GM19372 (cell line): ENCODE measurements at regions not wholly inside any gene's neighbourhood (a gene's known extent, or its start where the extent isn't known, plus 50 kb on each side); places are given as distances from the start of the nearest gene placed in this dataset.

Experiments
- ATAC-seq: cut with Tn5 transposase; IDR thresholded peaks from one replicate; pipeline ENCODE4 v1.9.1; 2021; ENCODE audit warnings: mild to moderate bottlenecking, low read depth, moderate library complexity; ENCODE audit not compliant: unreplicated experiment

DNA sequence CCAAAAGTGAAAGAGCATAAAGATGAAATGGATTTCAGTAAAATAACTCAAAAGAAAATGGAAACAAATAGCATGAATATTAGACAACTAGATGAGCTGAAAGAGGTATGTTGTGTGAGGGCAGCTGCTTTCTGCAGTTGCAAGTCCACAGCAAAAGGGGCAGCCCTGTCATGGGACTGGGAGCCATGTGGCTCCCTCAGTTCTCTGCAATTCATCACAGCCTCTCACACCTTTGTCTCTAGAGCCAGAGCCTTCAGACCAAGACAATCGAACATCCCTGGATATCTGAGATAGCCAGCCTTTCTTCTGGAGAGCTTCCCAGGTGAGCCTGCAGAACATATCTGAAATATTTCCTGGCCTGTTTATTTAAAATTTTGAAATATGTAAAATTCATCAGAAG lies 538.7 kb downstream of the REEP3 start:
- no peak for ATAC-seq

DNA sequence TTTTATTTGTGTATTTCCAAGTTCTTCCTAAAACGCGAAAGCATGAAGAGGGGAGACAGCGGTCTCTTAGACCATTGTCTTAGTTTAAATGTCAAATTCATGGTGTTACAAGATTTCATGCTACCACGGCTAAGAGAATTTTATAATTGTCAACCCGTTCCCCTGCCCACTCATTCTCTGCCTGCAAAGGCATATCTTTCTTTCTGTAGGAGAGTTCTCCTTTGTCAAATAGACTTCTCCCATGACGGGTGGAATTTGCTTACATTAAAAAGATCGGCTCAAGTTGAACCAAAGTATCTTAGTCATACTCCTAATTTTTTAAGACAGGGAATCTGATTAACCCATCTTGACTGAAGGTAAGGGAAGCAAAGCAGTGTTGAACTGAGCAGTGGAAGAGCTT lies 539.2 kb downstream of the REEP3 start:
- no peak for ATAC-seq

GRCh38 chr10:64062793-64063192 lies 541.6 kb downstream of the REEP3 start:
- ATAC-seq: no peak

GRCh38 chr10:64067009-64067606 lies 545.9 kb downstream of the REEP3 start:
- ATAC-seq: no peak

DNA sequence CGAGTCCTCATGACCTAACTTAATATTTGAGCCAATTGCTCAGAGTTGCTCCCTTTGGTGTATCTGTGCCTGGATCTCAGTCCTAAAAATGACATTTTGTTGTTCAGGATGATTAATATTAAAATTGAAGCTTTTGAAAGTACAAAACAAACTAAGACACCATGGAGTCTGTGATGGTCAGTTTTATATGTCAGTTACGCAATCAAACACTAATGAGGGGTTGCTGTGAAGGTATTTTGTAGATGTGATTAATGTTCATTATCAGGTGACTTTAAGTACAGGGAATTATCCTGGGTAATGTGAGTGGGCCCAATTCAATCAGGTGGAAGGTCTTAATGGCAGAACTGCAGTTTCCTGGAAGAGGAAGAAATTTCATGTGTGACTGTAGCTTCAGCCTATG lies 546.7 kb downstream of the REEP3 start:
- no peak for ATAC-seq

- no peak for ATAC-seq
Observed at GRCh38 chr10:64070241-64070640, 549.0 kb downstream of the REEP3 start.

- ATAC-seq: no peak
Observed at GRCh38 chr10:64071218-64071617, 550.0 kb downstream of the REEP3 start.

DNA sequence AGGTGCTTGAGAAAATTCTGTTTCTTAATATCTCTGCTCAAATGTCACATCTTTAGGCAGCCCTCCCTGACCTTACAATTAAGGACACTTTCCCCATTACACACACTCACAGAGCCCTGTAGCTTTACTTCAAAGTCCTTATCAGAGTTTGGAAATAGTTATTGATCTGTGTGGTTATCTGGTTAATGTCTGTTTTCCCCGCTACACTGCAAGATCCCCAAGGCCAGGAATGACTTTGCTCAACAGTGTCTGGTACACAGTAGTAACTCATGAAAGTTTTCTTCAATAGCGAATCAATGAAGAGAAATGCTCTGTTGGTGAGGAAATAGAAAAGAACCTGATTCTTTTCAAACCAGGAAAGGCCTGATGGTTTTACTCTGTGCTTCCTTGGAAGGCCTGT lies 554.4 kb downstream of the REEP3 start:
- no peak for ATAC-seq

DNA sequence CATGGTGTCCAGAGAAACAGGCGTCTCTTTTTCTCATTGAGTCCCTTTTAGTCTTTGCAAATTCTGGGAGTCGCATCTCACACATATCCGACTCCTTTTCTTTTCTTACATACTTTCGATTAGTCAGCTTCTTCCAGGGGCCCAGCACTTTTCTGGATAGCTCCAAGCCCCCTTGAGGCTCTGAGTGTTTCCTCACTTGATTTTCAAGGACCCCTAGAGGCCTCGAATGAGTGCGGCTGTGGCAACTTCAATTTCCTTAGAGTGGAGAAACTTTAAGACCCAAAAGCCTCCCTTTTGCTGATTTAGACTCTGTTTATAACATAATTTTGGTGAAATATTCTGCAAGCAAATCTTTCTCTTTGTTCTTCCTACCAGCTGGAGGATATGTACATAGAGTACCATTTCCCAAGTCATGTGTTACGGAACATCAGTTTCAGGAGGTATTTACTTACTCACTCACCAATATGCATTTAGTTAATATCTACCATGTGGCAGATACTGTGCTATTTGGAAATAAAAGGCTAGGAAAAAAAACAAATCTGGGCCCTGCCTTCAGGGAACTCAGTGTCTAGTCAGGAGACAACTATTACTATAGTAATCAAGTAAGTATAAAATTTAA lies 555.2 kb downstream of the REEP3 start:
- ATAC-seq: no peak

DNA sequence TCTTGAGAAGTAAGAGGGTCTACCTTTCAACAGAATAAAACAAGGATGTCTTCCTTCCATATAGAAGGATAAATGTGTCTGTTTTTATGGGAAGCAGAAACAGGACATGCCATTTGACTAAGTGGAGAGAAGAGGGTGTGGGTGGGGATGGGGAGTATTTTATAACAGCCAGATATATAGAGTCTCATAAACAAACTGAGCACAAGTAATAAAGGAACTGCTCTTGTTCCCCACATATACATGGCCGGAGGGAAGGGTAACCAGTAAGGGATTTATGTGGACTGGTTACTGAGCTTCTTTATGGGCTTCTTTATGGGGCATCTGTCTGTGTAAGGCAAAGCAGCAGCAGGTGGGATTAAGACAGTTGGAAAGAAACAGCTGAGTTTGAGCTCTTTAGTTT lies 558.1 kb downstream of the REEP3 start:
- ATAC-seq: no peak

- ATAC-seq: no peak
Observed at GRCh38 chr10:64080071-64080470, 558.9 kb downstream of the REEP3 start.

GRCh38 chr10:64081947-64082482 lies 560.8 kb downstream of the REEP3 start:
- ATAC-seq: no peak

GRCh38 chr10:64086083-64086767 lies 565.0 kb downstream of the REEP3 start:
- no peak for ATAC-seq

DNA sequence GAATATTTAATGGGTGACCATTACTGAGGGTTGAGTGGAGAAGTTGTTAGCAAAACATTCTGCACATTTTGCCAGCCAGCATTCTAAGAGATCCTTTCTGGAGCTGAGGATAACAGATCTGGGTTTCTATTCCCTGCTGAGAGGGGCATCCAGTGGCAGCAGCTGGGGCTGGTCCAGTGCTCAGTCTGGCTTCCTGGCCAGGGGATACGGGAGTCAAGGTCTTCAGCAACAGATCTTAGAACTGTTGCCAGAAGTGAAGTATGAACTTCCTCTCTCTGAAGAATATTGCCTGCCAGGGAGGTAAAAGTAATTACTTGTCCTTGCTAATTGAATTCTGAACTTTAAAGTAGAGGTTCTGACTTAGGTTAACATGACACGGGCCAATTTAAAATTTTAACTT lies 568.4 kb downstream of the REEP3 start:
- ATAC-seq: no peak

DNA sequence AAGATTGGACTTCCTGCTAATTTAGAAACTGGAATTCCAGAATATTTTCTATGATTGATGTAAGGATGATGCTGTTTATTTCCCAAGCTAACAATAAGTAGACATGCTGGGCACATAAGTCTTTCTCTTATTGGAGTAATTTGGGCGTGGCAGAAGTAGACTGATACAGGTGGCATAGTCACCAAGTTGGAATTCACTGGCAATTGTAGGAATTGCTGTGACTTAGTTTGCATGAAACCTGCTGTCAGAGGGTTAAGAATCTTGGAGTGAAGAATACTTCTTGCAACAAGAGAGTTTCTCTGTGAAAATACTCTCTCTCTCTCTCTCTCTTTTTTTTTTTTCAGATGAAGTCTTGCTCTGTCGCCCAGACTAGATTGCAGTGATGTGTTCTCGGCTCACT lies 569.7 kb downstream of the REEP3 start:
- no peak for ATAC-seq

GRCh38 chr10:64091897-64092296 lies 570.7 kb downstream of the REEP3 start:
- no peak for ATAC-seq

DNA sequence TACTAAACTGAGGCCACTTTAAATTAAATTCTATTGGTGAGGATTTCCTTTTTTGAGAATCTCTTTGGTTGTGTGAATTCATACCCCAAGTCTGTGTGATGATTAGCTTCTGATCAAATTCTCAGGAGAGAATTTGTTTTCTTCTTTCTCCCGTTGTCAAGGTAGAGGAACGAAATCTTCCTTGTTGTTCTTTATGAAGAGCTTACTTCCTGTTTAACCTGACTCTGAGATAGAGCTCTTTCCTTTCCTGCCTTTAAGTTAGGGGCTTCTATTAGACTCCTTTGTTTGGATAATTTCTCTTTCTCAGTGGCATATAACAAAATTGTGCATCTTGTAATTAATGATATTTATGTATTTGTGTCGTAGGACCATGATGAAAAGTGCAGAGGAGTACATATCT lies 572.1 kb downstream of the REEP3 start:
- ATAC-seq: no peak

GRCh38 chr10:64093946-64094535 lies 572.8 kb downstream of the REEP3 start:
- no peak for ATAC-seq

GRCh38 chr10:64096941-64097340 lies 575.7 kb downstream of the REEP3 start:
- ATAC-seq: no peak

DNA sequence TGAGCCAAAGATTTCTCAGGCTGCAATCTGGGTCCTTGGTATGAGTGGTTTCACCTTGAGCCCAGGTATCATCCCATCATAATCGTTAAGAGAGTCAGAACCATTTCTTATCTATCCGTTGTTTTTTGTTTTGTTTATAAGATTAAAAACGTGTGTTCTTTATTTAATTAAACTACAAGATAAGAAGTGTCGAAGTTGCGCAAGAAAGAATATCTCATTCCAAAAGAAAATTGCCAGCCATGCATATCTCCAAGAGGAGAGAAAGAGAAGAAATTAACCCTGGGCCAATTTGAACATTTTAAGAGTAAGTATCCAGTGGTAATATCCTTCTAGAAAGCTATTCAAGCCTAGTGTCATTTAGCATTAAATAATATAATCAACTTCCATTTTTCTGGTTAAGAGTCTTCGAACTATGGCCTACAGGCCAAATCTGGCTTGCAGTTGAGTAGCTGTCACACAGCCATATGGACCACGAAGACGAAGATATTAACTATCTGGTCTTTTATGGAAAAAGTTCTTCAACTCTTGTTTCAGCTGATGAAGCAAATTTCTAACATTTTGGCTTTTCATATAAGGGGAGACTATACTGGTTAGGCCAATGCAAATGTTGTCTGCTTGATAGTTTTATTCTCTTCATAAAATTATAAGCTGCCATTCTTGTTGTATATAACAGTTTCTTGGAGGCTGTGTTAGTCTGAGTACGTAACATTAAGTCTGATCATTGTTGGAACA lies 576.4 kb downstream of the REEP3 start:
- ATAC-seq: no peak

- no peak for ATAC-seq
Observed at GRCh38 chr10:64098994-64099393, 577.8 kb downstream of the REEP3 start.
